ENCODE measurements at regions not wholly inside any gene's neighbourhood (a gene's known extent, or its start where the extent isn't known, plus 50 kb on each side); places are given as distances from the start of the nearest gene placed in this dataset.

DNA sequence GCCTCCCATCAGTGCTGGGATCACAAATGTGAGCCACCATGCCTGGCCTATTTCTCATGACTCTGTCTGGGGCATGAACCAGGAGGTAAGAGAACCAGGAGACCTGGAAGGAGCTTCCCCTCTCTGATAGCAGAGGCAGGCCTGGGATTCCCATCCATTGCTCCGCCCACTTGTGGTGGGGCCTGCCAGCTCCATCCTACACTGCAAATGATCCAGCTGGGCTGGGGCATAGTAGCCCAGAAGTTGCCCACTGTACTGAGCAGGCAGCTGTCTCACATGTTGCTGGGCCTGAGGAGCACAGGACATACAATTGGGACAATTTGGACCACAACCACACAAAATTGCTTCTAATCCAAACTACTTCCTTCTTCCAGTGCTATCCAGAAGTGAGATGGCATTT, 91.0 kb downstream of the MARCHF4 start:
- TF ChIP-seq, protein P1, sequence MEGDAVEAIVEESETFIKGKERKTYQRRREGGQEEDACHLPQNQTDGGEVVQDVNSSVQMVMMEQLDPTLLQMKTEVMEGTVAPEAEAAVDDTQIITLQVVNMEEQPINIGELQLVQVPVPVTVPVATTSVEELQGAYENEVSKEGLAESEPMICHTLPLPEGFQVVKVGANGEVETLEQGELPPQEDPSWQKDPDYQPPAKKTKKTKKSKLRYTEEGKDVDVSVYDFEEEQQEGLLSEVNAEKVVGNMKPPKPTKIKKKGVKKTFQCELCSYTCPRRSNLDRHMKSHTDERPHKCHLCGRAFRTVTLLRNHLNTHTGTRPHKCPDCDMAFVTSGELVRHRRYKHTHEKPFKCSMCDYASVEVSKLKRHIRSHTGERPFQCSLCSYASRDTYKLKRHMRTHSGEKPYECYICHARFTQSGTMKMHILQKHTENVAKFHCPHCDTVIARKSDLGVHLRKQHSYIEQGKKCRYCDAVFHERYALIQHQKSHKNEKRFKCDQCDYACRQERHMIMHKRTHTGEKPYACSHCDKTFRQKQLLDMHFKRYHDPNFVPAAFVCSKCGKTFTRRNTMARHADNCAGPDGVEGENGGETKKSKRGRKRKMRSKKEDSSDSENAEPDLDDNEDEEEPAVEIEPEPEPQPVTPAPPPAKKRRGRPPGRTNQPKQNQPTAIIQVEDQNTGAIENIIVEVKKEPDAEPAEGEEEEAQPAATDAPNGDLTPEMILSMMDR (IDR thresholded peaks at IDR 0.05 in 8 of 11, conservative IDR thresholded peaks at IDR 0.05 in 3 of 11) = no peak
- TF ChIP-seq POLR2AphosphoS5 (IDR thresholded peaks at IDR 0.05) (no peak), POLR2A (IDR thresholded peaks at IDR 0.05) (no peak)

Measured in spleen (tissue), 7 donors.